ENCODE measurements at regions not wholly inside any gene's neighbourhood (a gene's known extent, or its start where the extent isn't known, plus 50 kb on each side); places are given as distances from the start of the nearest gene placed in this dataset.

DNA sequence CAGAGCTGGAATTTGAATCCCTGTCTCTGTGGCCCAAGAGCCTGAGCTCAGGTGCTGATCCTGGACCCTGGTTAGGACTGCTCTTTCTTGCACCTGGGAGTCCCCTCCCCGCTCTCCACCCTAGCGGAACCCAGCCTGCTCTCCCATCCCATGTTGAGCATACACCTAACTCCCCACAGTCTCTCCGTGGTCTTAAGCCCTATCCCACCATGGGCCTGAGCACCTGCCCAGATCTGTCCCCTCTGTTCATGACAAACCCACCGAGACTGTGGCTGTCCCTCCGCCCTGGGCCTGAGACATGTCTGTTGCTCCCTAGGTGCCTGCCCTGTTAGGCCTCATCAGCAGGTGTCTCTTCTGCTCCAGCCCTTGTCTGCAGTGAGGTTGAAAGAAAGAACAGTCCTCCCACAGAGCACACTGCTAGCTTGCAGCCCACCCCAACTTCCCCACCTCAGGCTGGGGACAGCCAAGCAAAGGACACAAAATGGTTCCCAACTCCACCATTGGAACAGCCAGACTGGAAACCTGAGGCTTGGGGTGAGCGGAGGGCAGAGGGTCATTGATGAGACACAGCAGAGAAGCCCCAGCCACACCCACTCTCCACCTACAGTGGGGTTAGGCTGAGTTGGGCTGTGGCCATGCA is 118.5 kb downstream of the MATN1 start:
- no peaks in the 10 kb centered on the region for H3K4me1 ChIP-seq
- H3K27me3 ChIP-seq: no peaks in the 10 kb centered on the region
- no peak overlapping the region for H3K4me3 ChIP-seq
- H3K9me3 ChIP-seq: no peaks in the 10 kb centered on the region
- DNase-seq (ENCODE audit: low spot score in 2 of 2): no peak
- H3K27ac ChIP-seq: no peak overlapping the region
- H3K36me3 ChIP-seq: no peaks in the 10 kb centered on the region
- intact Hi-C loops (cut with DNase I): no loop called here
- no peak for TF ChIP-seq CTCF (IDR thresholded peaks at IDR 0.05)

GRCh38 chr1:30603081-30603858 is 120.1 kb downstream of the MATN1 start:
- TF ChIP-seq CTCF (IDR thresholded peaks at IDR 0.05): no peak
- intact Hi-C loops (cut with DNase I): no loop called here
- DNase-seq (ENCODE audit: low spot score in 2 of 2): no peak
- Histone ChIP-seq H3K36me3 (no peaks in the 10 kb centered on the region), H3K27me3 (no peaks in the 10 kb centered on the region), H3K4me1 (no peaks in the 10 kb centered on the region), H3K4me3 (no peak overlapping the region), H3K9me3 (no peaks in the 10 kb centered on the region), H3K27ac (no peak overlapping the region)

DNA sequence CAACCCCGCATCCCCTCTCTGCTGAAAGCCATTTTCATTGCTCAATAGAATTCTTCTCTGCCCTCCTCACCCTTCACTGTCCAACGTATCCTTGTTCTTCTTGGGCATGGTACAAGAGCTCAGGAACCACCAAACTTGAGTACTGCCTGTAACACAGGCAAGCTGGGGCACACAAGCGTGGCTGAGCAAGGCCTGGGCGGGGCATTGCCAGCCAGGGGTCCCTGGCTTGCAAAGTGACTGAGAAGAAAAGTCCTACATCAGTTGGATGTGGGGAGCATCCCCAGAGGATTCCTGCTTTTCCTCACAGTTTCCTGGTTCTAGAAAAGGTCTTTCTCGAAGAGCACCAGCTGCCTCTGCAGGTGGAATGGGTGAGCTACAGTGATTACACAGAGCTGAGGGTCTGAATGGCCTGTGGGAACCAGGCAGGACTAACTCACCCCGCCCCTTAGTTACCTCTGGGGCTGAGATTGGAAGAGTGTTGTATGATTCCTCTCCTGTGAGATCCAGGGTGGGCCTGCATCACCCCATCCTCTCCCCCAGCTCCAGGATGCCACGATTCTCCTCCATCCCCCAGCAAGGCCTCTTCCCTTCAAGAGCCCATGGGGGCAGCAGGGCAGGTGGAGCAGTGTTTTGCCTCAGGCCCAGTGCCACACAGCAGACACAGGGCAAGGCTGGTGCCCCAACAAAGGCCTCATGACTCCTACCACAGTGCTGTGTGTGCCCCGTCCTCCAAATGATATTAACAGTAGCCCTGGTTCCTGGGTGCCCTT is 121.9 kb downstream of the MATN1 start:
- no peak overlapping the region for H3K4me3 ChIP-seq
- no peak overlapping the region for H3K27ac ChIP-seq
- H3K36me3 ChIP-seq: no peaks in the 10 kb centered on the region
- H3K9me3 ChIP-seq: no peaks in the 10 kb centered on the region
- no peaks in the 10 kb centered on the region for H3K27me3 ChIP-seq
- intact Hi-C loops (cut with DNase I): loop anchor here (1.0 kb wide), 1 partner anchor 17 kb away; no protein-coding TSS in a partner anchor
- no peak for TF ChIP-seq CTCF (IDR thresholded peaks at IDR 0.05)
- H3K4me1 ChIP-seq: no peaks in the 10 kb centered on the region
- no peak for DNase-seq (ENCODE audit: low spot score in 2 of 2)

DNA sequence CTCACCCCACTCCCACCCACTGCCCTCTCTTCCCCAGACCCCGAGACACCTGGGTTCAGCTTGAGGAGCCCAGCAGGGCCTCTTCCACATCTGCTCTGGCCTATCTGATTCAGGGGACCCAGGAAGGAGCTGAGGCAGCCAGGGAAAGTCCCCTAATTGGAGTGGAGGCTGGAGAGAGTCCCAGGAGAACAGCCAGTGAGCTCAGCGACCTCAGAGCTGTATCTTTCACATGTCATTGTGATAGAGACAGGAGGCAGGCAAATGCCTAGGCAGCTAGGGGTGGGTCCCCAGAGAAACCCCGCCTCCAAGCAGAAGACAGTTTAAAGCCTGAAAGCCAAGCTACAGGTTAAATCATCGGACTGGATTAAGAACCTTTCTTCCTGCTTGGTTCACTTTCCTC is 122.7 kb downstream of the MATN1 start:
- no peak for TF ChIP-seq CTCF (IDR thresholded peaks at IDR 0.05)
- Histone ChIP-seq H3K4me3 (no peak overlapping the region), H3K4me1 (no peaks in the 10 kb centered on the region), H3K9me3 (no peaks in the 10 kb centered on the region), H3K36me3 (no peaks in the 10 kb centered on the region), H3K27me3 (no peaks in the 10 kb centered on the region), H3K27ac (no peak overlapping the region)
- no peak for DNase-seq (ENCODE audit: low spot score in 2 of 2)
- intact Hi-C loops (cut with DNase I): no loop called here

GRCh38 chr1:30600258-30600657 is 123.1 kb downstream of the MATN1 start:
- Histone ChIP-seq H3K4me3 (no peak overlapping the region), H3K36me3 (no peaks in the 10 kb centered on the region), H3K27me3 (no peaks in the 10 kb centered on the region), H3K27ac (no peak overlapping the region), H3K4me1 (no peaks in the 10 kb centered on the region), H3K9me3 (no peaks in the 10 kb centered on the region)
- no peak for TF ChIP-seq CTCF (IDR thresholded peaks at IDR 0.05)
- DNase-seq (ENCODE audit: low spot score in 2 of 2): peak in 1 of 2 donors; percentile 44
- intact Hi-C loops (cut with DNase I): no loop called here
